Gastrocnemius medialis (tissue), 4 donors: ENCODE measurements at regions not wholly inside any gene's neighbourhood (a gene's known extent, or its start where the extent isn't known, plus 50 kb on each side); places are given as distances from the start of the nearest gene placed in this dataset.
A peak's percentile ranks its signal among the peaks of the same experiment; 100 is the strongest.

ENCODE experiments used
- ATAC-seq, 2 donors: fragments of 150-250 bp; one replicate each; pipeline ENCODE4 v1.9.1; 2016
- DNase-seq, 2 donors: peaks; one replicate each; pipeline ENCODE4 v3.0.0-alpha.2; 2019
- H3K27ac ChIP-seq, 4 donors: fragments of 200-600 bp; sonication (generic); 1 replicate in 1 of 4; 2 replicates in 3 of 4; pipeline ENCODE4 v1.5.1; 2016 to 2018; ENCODE audit warnings: mild to moderate bottlenecking in 2 of 4, moderate library complexity in 1 of 4
- H3K27me3 ChIP-seq, 3 donors: fragments of 200-600 bp; sonication (generic) in 2 of 3; 1 replicate in 1 of 3; 2 replicates in 2 of 3; pipeline versions ENCODE4 v1.5.1 to v1.6.0; 2016 to 2019; ENCODE audit warnings: mild to moderate bottlenecking in 1 of 3, moderate library complexity in 1 of 3
- H3K36me3 ChIP-seq, 2 donors: fragments of 200-600 bp; sonication (generic) in 1 of 2; one replicate each; pipeline ENCODE4 v1.5.1; 2017 to 2018
- H3K4me1 ChIP-seq, 2 donors: fragments of 200-600 bp; sonication (generic) in 1 of 2; one replicate each; pipeline ENCODE4 v1.5.1; 2016 to 2017; ENCODE audit warnings: mild to moderate bottlenecking in 2 of 2
- H3K4me3 ChIP-seq, 4 donors: fragments of 200-600 bp; sonication (generic) in 3 of 4; 1 replicate in 1 of 4; 2 replicates in 3 of 4; pipeline ENCODE4 v1.5.1; 2016 to 2019; ENCODE audit warnings: mild to moderate bottlenecking in 2 of 4
- H3K9me3 ChIP-seq, 3 donors: fragments of 200-600 bp; sonication (generic) in 2 of 3; 1 replicate in 1 of 3; 2 replicates in 2 of 3; pipeline ENCODE4 v1.5.1; 2016 to 2019
- POLR2A ChIP-seq, 2 donors: fragments of 450-650 bp; IDR thresholded peaks; one replicate each; pipeline ENCODE4 v1.6.1; 2017; ENCODE audit warnings: antibody characterized with exemption in 2 of 2, mild to moderate bottlenecking in 2 of 2, moderate library complexity in 2 of 2
- in situ Hi-C, 4 donors: fragments of 200-750 bp; cut with MboI; loops; one replicate each; pipeline versions ENCODE4 v1.15.0 to v1.8.0; 2017; ENCODE audit warnings: low sequenced_read_pairs in 4 of 4
- intact Hi-C: fragments of 100-400 bp; cut with DNase I; formaldehyde crosslinking; loops from one replicate; pipeline ENCODE4 v1.15.1; 2023; ENCODE audit warnings: low total_unique reads
- TF ChIP-seq, protein P1 (sequence below), 5 experiments: fragments of 450-650 bp in 3 of 5; fragments of 200-600 bp in 2 of 5; sonication (generic) in 2 of 5; IDR thresholded peaks in 4 of 5; conservative IDR thresholded peaks in 1 of 5; 1 replicate in 4 of 5; 2 replicates in 1 of 5; pipeline ENCODE4 v1.5.1; 2016 to 2019; ENCODE audit warnings: antibody characterized with exemption in 5 of 5, mild to moderate bottlenecking in 3 of 5, moderate library complexity in 3 of 5

DNA sequence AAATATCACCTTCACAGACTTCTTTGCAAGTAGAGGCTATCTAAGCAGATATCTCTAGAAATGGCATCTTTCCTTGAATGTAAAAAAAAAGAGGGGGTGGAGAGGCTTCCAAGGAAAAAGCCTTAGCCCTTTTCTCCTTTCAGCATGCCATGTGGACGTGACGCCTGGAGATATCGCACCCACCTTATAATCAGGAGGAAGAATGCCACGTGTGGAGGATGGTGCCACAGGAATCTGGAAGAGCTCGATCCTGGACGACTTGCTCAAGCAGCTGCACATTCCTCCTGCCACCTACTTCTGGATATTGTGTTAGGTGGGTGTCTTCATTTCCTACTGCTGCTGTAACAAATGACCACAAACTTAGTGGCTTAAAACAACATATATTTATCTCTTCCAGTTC is 203.6 kb downstream of the NUAK1 start:
- Histone ChIP-seq H3K9me3 (no peaks in the 10 kb centered on the region), H3K27ac (peak overlapping the region in 1 of 4 donors; percentile 20), H3K27me3 (no peaks in the 10 kb centered on the region), H3K4me3 (no peak overlapping the region), H3K4me1 (peaks cover 17 to 23% of the 10 kb centered on the region in 2 donors), H3K36me3 (no peaks in the 10 kb centered on the region)
- in situ Hi-C loops (no loop called here), intact Hi-C loops (no loop called here)
- DNase-seq (no peak), ATAC-seq (peak; percentile 43 to 45)
- TF ChIP-seq POLR2A (IDR thresholded peaks at IDR 0.05), result no peak
- TF ChIP-seq, protein P1, sequence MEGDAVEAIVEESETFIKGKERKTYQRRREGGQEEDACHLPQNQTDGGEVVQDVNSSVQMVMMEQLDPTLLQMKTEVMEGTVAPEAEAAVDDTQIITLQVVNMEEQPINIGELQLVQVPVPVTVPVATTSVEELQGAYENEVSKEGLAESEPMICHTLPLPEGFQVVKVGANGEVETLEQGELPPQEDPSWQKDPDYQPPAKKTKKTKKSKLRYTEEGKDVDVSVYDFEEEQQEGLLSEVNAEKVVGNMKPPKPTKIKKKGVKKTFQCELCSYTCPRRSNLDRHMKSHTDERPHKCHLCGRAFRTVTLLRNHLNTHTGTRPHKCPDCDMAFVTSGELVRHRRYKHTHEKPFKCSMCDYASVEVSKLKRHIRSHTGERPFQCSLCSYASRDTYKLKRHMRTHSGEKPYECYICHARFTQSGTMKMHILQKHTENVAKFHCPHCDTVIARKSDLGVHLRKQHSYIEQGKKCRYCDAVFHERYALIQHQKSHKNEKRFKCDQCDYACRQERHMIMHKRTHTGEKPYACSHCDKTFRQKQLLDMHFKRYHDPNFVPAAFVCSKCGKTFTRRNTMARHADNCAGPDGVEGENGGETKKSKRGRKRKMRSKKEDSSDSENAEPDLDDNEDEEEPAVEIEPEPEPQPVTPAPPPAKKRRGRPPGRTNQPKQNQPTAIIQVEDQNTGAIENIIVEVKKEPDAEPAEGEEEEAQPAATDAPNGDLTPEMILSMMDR (IDR thresholded peaks at IDR 0.05 in 4 of 5, conservative IDR thresholded peaks at IDR 0.05 in 1 of 5), result no peak

DNA sequence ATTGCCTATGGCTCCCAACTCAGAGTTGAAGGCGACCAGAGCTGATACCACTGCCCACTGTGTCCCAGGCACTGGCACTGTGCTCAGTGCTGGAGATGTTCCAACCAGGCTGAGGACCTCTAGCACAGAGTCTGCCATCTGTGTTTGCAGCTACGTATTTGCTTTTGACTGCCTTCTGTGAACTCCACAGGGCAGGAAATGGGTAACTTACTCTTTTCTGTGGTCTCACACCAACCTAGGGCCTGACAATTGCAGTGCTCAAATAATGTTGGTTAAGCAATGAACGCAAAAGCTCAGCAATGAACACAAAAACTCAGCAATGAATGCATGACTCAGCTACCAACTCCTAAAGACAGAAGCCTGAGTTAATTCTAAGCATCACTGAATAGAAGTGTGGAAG is 202.8 kb downstream of the NUAK1 start:
- H3K4me3 ChIP-seq, result no peak overlapping the region
- no peaks in the 10 kb centered on the region for H3K36me3 ChIP-seq
- intact Hi-C loops (no loop called here), in situ Hi-C loops (no loop called here)
- no peak for DNase-seq
- TF ChIP-seq, protein P1 (IDR thresholded peaks at IDR 0.05 in 4 of 5, conservative IDR thresholded peaks at IDR 0.05 in 1 of 5), result no peak
- TF ChIP-seq POLR2A (IDR thresholded peaks at IDR 0.05), result no peak
- no peak for ATAC-seq
- no peaks in the 10 kb centered on the region for H3K9me3 ChIP-seq
- peaks cover 17 to 23% of the 10 kb centered on the region in 2 donors for H3K4me1 ChIP-seq
- H3K27ac ChIP-seq, result no peak overlapping the region
- H3K27me3 ChIP-seq, result no peaks in the 10 kb centered on the region

DNA sequence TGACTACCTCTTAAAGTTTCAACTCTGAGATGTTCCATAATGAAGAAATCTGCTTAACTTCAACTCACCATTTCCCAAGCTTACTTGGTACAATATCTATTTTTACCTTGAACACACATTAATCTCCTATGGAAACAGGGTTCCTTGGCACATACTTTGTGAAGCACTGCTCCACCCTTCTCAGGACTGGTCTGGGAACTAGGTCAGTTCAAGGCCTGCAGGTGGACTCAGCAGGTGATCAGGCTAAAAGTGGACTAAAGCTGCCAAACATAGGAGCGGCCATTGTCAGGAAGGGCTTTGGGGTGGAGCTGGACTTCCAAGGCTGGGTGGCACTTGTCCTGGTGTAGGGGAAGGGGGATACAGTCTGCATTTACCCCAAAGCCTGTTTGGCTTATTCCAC is 202.3 kb downstream of the NUAK1 start:
- TF ChIP-seq POLR2A (IDR thresholded peaks at IDR 0.05), result no peak
- TF ChIP-seq, protein P1 (IDR thresholded peaks at IDR 0.05 in 4 of 5, conservative IDR thresholded peaks at IDR 0.05 in 1 of 5), result no peak
- no peaks in the 10 kb centered on the region for H3K36me3 ChIP-seq
- DNase-seq (no peak), ATAC-seq (no peak)
- H3K4me1 ChIP-seq, result peaks cover 17 to 23% of the 10 kb centered on the region in 2 donors
- H3K9me3 ChIP-seq, result no peaks in the 10 kb centered on the region
- in situ Hi-C loops (no loop called here), intact Hi-C loops (no loop called here)
- no peak overlapping the region for H3K27ac ChIP-seq
- H3K27me3 ChIP-seq, result no peaks in the 10 kb centered on the region
- H3K4me3 ChIP-seq, result no peak overlapping the region

DNA sequence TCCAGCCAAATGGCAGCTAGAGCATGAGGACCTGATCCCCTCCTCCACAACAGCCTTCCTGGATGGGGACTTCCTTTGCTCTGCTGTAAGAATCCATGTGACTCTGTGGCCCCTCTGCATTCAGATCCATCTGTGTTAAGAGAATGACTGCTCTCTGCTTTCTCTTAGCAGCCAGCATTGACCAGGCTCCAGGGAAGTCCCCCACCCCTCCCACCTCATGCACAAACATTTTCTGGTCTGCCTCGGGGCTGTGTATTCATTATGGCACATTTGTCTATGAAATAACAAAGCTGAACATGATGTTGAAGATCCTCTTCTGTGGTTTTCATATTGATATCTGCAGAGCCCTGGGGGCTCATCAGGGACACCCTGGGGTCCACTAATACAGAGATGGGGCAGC is 201.7 kb downstream of the NUAK1 start:
- in situ Hi-C loops (no loop called here), intact Hi-C loops (no loop called here)
- no peaks in the 10 kb centered on the region for H3K9me3 ChIP-seq
- no peak overlapping the region for H3K27ac ChIP-seq
- DNase-seq, result no peak
- H3K36me3 ChIP-seq, result no peaks in the 10 kb centered on the region
- no peaks in the 10 kb centered on the region for H3K27me3 ChIP-seq
- TF ChIP-seq, protein P1 (IDR thresholded peaks at IDR 0.05 in 4 of 5, conservative IDR thresholded peaks at IDR 0.05 in 1 of 5), result no peak
- TF ChIP-seq POLR2A (IDR thresholded peaks at IDR 0.05), result no peak
- peaks cover 17 to 23% of the 10 kb centered on the region in 2 donors for H3K4me1 ChIP-seq
- no peak for ATAC-seq
- no peak overlapping the region for H3K4me3 ChIP-seq

DNA sequence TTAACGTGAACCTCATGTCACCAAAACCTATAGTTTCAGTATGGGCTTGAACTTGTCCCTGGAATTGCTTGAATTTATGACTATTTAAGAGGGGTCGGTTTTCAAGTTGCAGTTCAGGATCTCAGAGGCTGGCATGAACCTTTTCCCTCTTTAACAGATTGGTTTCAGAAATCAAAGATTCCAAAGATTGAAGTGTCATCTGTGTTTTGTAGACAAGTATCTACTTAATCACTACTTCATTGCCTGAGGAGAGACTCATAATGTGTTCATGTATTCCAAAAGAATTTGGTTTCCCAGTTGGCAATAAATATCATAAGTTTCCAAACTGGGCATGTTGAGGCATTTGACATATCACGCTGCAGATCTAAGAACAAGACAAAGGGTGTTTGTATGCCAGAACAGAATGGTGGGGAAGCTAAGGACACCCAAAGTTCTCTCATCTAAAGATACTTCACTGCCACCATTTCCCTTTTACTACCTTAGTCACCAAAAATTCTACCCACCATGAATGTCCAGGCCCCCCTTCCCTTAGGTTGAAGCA is 199.5 kb downstream of the NUAK1 start:
- TF ChIP-seq, protein P1 (IDR thresholded peaks at IDR 0.05 in 4 of 5, conservative IDR thresholded peaks at IDR 0.05 in 1 of 5), result no peak
- no peak for TF ChIP-seq POLR2A (IDR thresholded peaks at IDR 0.05)

More for the DNA sequence above, 199.5 kb downstream of the NUAK1 start:
- no peak overlapping the region for H3K4me3 ChIP-seq
- DNase-seq, result no peak
- ATAC-seq, result no peak
- intact Hi-C loops (no loop called here), in situ Hi-C loops (no loop called here)
- no peaks in the 10 kb centered on the region for H3K36me3 ChIP-seq
- H3K9me3 ChIP-seq, result no peaks in the 10 kb centered on the region
- H3K4me1 ChIP-seq, result peaks cover 16 to 17% of the 10 kb centered on the region in 2 donors
- H3K27me3 ChIP-seq, result no peaks in the 10 kb centered on the region
- H3K27ac ChIP-seq, result no peak overlapping the region
